Suppressor macrophage (primary cell): ENCODE measurements at regions not wholly inside any gene's neighbourhood (a gene's known extent, or its start where the extent isn't known, plus 50 kb on each side); places are given as distances from the start of the nearest gene placed in this dataset.
A peak's percentile ranks its signal among the peaks of the same experiment; 100 is the strongest.

ENCODE experiments used
- DNase-seq, 4 experiments: peaks; one replicate each; pipeline ENCODE4 v3.0.0-alpha.2; 2020 to 2022

DNA sequence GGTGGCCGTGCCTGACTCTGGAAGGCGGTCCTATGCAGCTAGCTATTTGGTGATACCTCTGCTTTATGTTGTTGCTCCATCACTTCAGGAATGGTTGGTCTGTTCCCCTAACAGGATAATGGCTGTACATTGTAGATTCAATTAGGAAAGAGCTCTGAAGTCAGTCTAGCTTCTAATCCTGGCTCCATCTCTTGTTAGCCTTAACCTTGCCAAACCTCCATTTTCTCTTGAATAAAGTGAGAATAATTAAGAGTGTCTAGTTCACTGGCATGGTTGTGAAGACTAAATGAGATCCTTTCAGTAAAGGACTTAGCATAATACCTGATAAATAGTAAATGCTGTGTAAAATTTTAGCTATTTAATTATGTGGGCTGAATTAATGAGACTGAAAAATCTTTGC is 262.5 kb upstream of the ARHGAP20 start:
- DNase-seq: no peak

DNA sequence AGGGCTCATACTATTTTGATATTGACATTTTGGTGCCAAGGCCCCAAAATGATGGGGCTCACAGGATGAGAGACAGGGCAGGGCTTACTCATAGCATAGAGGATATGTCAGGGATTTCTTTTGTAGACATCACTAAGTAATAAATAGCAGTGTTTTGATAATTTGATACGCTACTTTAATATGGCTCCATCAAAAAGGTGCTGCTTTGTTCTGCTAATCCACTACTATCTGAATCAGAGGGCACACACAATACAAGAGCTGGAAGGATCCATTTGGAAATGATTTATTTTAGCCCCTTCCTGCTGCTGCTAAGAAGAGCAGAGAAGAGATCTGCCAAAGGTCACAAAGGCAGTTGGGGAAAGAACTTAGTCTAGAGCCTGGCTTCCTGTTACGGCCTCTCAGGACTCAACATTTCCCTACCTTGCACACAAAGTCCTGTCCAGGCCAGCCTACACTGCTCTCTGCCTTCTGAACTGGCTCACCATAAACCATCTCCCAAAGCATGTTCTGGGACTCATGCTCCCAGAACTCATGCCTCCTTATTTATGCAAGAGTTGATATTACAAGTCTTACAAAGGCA is 261.3 kb upstream of the ARHGAP20 start:
- peak in 3 of 4 experiments; percentile 15 to 45 (median 34) for DNase-seq

DNA sequence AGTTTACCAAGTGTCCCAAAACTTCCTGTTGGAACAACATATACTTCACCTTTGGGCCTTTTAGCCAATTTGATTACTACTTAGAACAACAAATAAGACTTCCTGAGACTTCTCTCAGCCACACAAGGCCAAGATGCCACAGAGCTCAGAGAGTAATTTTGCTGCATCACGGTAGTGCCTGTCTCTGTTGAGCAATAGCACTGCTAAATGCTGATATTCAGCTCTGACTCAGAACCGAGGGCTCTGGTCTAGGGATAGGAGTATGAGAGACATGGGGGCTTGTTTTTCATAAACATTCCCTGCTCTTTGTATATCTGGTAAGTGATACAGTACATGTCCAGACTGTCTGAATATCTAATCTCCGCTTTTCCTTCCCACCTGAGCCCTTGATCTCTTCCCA is 260.4 kb upstream of the ARHGAP20 start:
- DNase-seq: peak; percentile 63 to 84 (median 74)

DNA sequence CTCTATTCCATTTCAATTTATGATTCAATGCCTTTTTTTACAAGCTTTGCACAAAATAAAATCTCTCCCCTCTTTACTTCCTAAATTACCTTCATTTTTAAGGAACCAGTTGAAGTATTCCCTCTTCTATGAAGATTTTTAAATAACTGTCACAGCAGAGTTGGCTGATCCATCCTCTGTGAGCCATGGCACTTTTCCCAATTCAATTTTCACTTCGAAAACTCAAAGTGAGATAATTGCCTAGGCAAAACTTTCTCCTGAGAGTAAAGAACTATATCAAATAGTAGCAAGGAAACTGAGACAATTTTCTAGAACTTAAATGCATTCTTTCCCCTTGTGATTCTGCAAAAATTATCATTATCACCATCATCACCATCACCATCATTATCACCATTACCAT is 259.9 kb upstream of the ARHGAP20 start:
- peak in 2 of 4 experiments; percentile 23 to 26 for DNase-seq

DNA sequence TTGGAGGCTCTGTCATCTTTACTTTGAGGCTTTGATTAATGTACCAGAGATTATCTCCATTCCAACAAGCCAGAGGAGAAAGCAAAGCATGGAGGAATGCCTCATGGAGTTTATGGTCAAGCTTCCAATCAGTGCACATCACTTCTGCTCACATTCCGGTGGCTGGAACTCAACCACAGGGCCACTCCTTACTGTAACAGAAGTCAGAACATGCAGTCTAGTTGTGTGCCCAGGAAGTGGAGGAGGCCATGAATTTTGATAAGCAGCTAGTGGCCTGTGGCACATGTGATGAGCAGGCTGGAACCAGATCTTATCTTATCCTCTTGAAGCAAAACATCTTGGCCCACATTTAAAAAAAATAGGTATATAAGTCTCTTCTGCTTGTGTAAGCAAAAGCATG is 258.9 kb upstream of the ARHGAP20 start:
- DNase-seq: no peak

DNA sequence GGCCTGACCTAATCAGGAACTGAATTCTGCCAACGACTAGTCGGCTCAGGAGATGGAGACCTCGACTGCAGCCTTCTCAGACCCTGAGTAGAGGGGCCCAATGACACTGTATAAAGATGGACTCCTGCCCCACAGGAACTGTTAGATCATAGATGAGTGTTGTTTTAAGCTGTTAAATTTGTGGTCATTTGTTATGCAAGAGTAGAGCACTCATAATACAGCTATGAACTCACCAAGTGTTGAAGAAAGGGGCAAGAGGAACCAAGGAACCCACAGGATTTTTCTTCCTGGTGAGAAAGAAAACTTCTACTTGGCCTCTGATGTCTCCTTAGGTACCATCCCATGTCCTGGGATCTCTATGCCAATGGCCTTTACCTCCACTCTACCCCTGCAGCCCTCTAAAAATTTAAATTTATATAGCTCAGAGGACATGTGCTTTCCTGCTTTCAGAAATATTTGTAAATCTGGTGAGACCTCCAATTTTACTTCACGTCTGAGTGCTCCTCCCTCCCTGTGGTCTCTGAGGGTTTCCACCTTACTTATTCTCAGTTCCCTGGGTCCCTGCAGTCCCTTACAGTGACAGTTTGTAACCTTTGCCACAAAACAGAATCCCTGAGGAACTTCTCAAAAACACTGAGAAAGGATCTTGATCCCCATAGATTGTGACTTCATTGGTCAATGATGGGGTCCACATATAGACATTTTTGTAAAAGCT is 256.3 kb upstream of the ARHGAP20 start:
- peak; percentile 15 to 73 (median 52) for DNase-seq

DNA sequence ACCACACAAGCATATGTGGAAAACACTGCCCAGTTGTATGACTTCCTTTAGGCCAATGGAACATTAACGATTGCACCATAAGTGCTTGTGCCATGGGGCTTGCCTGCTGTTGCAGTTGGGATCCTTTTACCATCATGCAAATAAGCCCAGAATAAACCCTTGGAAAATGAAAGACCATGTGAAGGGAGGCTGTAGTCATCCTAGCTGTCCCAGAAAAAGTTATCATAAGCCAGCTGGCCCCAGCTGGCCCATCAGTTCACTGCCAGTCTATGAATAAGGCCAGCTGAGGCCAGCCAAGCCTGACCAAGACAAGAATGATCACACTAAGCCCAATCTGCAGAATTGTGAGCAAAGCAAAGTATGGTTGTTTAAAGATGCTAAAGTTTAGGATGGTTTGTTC is 253.9 kb upstream of the ARHGAP20 start:
- DNase-seq: no peak

DNA sequence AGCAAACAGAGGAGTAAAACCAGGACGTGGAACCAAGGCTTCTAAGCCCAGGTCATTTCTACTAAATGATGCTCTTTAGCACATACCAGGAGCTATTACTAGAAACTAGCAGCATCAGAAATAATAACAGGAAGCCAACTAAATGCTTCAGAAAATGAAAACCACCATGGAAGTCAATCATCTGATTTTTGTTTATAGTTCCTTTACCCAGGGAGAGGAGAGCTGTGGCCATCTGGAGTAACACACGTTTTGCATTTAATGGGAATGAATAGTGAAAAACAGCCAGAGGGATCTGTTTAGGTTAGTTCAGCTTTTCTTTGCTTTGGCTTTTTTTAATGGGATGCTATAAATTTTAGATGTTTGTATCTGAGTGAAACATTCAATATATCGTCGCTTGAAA is 250.7 kb upstream of the ARHGAP20 start:
- DNase-seq: no peak

DNA sequence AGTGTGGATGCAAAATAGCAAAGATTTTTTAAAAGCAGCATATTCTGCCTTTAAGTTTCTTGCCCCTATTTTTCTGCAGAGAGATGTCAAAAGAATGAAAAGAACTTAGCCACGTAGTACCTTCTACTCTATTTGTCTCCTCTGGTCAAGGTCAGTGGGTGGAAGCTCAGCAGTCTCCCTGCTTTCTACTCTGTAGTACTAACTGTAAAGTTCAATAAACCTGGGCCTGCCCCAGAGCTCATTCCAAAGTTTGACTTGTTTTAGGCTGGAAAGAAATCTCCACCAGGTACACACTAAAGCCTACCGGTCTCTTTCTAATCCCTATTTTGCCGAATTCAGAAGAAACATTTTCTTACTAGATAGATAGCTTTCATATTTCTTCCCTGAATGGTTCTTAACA is 247.9 kb upstream of the ARHGAP20 start:
- DNase-seq: no peak

DNA sequence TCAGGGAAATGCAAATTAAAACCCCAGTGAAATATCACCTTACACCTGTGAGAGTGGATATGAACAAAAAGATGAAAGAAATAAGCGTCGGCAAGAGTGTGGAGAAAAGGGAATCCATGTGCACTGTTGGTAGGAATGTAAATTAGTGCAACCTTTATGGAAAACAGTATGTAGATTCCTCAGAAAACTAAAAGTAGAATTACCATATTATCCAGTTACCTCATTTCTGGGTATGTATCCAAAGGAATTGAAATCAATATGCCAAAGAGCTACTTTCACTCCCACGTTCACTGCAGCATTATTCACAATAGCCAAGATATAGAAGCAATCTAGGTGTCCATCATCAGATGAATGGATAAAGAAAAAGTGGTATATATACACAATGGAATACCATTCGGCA is 246.0 kb upstream of the ARHGAP20 start:
- DNase-seq: no peak

DNA sequence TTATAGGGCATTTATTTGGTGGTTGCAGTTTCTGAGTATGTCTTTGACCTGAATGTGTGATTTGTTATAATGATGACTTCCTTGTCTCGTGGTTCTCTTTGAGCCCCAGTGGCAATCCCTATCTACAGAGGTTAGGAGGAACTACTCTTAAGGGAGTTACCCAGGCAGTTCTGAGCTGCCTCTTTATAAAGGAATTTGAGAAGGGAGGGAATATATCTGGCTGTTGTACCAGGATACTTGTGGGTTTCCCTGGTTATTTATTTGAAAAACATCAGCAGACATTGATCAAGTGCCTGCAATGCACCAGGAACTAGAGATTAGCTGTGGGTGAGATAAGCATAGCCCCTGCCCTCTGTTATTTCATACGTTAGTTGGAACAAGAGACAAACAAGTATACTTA is 243.5 kb upstream of the ARHGAP20 start:
- DNase-seq: peak; percentile 35 to 71 (median 59)

DNA sequence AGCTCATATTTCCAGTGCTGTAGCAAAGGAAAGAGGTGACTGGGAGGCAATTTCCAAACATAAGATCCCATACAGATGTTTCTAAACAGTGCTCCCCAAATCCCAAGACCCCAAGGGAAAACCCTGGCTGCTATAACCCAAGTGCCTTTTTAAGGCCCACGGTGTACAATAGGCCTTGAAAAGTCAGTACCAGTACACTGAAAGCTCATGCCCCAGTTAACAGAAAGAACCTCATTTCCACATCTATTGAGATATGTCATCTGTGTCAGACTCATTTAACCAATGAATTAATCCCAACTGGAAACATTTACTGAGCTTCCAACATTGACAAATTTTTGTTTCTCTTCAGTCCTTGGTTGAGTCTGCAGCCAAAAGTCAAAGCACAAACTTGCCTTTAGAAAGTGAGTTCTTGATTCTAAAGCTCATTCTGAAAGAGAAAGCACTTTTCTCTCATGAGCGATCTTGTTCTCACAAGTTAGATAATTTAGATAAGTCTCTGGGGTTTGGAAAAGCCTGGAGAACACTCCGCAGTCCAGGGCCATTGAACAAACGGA is 239.8 kb upstream of the ARHGAP20 start:
- no peak for DNase-seq

DNA sequence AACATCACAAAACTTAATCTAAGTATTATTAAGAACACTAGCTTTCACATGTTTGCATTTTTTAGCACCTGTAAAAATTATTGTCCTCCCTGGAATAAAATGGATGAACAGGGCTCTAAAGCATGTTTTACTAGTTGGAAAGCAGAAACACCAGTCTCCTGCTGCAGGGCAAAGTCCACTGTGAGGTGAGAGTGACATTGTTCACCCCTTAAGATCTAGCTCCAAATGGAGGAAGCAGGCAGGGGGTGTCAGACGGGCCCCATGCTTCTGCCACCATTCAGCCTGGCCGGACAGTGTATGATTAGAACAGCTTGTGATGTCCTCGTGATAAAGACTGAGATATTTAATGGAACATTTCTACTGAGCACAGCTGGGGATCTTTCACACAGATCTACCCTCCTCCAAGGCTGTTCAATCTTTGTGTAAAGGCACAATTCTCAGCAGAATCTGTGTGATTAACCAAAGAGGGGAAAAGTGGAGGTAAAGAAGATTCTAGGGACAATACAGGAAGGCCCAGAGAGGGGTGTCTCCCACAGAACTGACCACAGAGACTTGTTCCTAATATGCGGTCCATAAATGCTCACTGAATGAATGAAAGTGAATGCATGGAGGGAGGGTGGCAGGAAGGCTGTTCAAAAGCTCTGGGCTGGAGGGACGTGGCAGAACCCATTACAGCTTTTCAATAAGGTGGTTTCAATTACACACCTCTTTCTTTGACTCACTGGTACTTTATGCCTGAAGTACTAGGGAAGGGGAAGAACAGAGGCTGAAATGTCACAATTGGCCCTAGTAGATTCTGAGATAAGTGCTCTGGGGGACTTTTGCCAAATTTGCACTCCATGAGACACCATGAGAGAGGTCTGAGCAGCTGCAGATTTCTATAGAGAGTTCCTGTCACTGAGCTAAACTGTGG is 239.1 kb upstream of the ARHGAP20 start:
- no peak for DNase-seq

DNA sequence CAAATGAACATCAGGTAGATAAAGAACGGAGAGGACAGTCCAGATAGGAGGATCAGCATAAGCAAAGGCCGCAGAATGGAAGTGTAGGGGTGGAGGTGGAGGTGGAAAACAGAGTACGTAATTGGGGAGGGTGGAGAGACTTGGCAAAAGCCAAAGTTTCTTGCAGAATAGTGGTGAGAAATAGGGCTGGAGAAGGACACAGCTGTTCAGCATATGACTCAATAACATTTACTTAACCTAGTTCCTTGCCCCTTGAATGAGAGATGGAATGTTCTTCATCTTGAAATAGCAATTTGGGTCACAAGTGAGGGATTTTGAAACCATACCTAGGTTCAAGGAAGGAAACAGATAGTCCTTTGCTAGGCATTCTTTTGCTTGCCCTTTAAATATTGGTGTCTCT is 235.9 kb upstream of the ARHGAP20 start:
- no peak for DNase-seq

DNA sequence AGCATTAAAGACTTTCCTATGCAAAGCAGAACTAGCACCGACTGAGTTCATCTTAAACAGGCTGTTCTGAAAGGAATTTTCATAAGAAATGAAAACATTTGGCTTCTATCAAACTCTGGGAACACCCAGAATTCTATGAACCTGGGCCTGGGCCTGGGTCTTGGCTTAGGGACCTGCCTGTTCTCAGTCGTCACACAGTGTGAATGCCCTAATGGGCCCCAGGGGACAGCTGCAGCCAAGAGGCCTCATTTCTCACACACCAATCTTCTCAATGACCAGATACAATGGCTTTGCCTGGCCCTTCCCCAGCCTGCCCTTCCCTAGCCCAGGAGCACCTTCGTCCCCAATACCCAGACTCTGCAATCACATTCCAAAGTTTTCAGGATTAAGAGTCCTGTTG is 234.9 kb upstream of the ARHGAP20 start:
- no peak for DNase-seq

DNA sequence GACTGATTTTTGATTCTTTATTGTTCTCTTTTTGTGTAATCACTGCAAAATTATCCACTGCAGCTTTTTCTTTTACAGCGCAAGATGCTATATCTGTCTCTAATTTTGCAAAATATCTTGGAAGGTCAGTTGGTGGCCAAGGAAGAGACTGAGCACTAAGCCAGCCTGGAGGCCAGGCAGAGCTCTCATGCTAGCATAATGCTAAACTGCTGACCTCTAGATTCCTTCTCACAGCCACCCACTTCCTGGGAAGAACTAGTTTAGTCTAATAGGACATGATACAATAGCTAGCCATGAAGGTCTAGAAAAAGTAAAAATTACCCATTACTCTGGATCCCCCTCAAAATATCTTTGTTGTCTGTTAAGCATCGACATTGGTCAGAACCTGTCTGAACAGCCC is 227.2 kb upstream of the ARHGAP20 start:
- peak in 2 of 4 experiments; percentile 18 to 32 for DNase-seq

DNA sequence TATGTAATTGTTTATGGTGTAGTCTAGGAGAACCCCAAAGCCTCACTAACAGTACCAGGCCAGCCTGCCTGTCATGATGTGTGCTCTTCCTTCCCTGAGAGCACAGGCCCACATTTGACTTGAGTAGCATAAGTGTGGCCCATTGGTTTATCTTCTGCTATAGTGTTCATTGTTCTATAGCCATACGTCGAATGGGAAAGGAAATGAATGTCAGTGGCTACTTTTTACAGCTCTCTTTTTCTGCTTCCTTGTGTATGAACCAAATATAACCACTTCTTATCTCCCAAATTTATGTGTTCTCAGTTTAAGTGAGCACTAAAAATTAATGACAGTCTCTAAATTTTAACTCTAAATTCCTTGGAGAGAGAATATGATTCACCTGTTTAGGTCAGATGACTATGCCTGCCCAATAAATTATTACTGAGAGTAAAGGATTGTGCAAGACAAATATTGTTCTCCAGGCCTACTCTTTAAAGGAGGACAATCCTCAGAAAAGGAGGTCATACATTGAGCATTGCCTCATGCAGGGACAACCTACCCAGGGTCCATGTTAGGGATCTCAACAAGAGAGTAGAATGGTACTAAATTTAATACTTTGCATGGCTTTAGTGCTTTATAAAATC is 222.9 kb upstream of the ARHGAP20 start:
- no peak for DNase-seq

DNA sequence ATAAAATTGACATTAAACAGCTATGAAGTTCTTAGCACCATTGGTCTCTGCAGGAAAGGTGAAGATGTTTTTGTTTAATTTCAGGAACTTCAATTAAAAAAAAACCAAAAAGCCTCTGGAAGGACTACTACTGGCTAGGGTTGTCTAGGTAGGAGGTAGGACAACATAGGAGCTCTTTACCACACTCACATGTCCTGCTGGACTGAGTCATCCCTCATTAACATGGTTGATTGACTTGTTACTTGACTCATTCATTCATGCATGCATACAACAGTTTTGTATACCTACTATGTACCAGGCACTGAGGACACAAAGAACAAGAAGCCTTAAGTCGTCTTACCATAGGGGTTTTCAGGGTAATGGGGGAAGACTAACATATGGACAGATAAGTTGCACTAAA is 216.9 kb upstream of the ARHGAP20 start:
- no peak for DNase-seq

DNA sequence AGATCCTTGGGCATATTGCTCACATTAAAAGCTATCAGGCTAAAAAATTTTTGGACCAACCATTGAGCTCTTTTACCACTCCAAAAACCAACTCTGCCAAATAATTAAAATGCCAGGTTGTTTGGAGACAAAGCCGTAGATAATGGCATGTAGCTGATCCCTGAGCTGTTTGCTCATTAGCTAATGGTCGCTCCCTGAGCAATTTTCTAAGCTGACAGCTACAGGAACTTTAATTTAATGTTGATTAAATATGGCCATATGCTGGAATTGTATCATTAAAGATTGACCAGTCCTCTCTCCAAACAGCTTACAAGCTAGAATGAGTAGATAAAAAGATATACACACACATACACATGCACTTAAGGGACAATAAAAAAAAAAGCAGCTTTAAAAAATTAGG is 216.2 kb upstream of the ARHGAP20 start:
- DNase-seq: no peak

DNA sequence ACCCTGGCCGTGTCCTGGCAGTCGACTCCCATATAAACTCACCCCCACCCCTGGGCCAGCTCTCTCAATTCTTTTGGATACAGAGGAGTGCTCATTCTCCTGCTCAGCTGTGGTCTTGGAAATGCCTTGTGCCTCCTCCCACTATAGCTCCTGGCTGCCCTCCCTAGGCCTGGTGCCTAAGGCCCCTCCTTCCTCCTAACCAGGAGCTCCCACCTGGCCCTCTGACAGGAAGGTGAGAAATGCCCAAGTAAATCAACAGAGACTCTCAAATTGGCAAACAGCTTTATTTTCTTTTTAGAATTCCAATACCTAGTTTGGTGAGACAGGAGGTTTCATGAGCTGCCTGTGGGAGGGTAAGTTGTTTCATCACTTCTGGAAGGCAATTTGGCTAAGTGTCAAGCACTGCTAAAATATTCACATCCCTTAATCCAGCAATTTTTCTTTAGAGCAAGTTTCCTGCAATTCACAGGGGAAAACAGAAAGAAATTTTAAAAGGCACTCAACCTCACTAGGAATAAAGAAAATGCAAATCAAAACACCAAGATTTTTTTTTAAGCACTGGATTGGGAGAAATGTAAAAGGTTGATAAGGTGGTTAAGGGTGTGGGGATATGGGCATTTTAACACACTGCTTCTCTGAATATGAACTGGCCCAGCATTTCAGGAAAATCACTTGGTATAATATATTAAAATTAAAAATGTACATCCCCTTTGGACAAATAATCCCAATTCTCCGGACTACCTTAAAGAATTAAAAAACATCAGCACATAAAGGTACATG is 209.7 kb upstream of the ARHGAP20 start:
- no peak for DNase-seq

DNA sequence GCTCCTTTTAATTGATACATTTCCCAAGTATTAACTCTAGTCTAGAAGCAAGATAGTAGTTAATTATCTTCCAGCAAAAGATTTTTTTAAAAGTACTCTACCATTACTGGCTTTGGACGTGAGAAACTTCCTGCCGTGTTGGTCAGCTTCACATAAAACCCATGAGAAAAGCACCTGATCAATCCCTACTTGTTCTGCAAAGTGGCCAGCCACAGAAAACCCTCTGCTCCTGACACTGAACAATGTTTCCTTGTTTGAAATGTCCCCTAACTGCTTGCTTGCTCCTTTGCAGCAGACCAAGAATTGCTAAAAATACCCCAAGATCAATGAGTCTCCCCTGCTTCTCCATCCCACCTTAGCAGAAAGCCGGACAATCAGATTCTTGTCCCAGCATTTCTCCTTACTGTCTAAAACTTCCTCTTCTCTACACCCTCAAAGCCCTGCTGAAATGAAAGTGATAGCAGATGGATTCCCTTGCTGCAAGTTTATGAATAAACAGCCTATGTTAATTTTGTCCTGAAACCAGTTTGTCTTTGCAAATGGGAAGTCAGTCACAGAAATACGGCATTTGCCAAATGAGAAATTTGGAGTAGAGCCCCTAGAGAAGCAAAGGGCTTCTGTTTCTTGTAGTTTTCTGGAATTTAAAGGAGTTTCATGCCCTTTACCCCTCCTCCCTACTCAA is 207.1 kb upstream of the ARHGAP20 start:
- DNase-seq: peak; percentile 24 to 71 (median 58)
